ENCODE measurements at regions not wholly inside any gene's neighbourhood (a gene's known extent, or its start where the extent isn't known, plus 50 kb on each side); places are given as distances from the start of the nearest gene placed in this dataset.

DNA sequence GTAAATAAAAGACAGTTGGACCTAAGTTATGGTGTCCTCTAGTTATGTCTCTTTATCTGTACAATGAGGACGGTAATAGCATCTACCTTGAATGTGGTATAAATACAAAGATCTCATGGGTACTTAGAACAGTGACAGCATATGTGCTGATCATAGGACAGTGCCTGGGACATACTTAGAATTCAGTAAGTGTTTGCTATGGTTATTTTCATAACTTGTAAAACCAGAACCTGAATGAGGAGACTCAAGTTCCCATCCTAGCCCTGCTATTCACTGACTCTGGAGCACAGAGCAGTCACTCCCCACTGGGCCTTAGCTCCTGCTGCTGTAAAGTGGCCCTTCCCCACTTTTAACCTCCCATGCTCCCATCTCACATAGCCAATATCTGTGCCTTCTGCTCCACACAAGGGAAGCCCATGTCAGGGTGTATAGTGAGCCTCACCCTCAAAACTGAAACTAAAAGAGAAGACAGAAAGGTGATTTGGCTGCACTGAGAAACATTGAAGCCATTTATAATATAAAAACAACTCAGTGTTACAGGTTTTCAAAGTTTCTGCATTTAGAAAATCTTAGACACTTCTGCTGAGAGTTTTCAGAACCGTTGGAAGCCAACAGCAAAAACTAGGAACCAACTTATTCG is 225.4 kb upstream of the UBE2E2 start:
- no peak for TF ChIP-seq EZH2 (IDR thresholded peaks at IDR 0.05; ENCODE audit: borderline replicate concordance, low read length)
- TF ChIP-seq, protein P1, sequence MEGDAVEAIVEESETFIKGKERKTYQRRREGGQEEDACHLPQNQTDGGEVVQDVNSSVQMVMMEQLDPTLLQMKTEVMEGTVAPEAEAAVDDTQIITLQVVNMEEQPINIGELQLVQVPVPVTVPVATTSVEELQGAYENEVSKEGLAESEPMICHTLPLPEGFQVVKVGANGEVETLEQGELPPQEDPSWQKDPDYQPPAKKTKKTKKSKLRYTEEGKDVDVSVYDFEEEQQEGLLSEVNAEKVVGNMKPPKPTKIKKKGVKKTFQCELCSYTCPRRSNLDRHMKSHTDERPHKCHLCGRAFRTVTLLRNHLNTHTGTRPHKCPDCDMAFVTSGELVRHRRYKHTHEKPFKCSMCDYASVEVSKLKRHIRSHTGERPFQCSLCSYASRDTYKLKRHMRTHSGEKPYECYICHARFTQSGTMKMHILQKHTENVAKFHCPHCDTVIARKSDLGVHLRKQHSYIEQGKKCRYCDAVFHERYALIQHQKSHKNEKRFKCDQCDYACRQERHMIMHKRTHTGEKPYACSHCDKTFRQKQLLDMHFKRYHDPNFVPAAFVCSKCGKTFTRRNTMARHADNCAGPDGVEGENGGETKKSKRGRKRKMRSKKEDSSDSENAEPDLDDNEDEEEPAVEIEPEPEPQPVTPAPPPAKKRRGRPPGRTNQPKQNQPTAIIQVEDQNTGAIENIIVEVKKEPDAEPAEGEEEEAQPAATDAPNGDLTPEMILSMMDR (IDR thresholded peaks at IDR 0.05; ENCODE audit: low read length): no peak
- H2AFZ ChIP-seq (ENCODE audit: low read length): no peak overlapping the region
- no peak overlapping the region for H3K27ac ChIP-seq (ENCODE audit: low read depth, low read length, poor library complexity, severe bottlenecking)
- H3K9ac ChIP-seq (ENCODE audit: low read length): no peak overlapping the region
- no peaks in the 10 kb centered on the region for H4K20me1 ChIP-seq (ENCODE audit: insufficient read depth, low read length)
- H3K79me2 ChIP-seq (ENCODE audit: insufficient read depth, low read length): no peaks in the 10 kb centered on the region
- H3F3A ChIP-seq (ENCODE audit: insufficient read depth, low read length): no peaks in the 10 kb centered on the region
- H3K9me2 ChIP-seq (ENCODE audit: low read depth, low read length): no peaks in the 10 kb centered on the region
- H3K27me3 ChIP-seq (ENCODE audit: insufficient read depth, low read length): no peaks in the 10 kb centered on the region
- no peak overlapping the region for H3K4me3 ChIP-seq (ENCODE audit: low read depth, low read length, poor library complexity, severe bottlenecking)
- no peaks in the 10 kb centered on the region for H3K36me3 ChIP-seq (ENCODE audit: insufficient read depth, low read length)
- no peaks in the 10 kb centered on the region for H3K9me3 ChIP-seq (ENCODE audit: low read length)
- no peak overlapping the region for H3K4me2 ChIP-seq (ENCODE audit: low read length)
- no peaks in the 10 kb centered on the region for H3K4me1 ChIP-seq (ENCODE audit: insufficient read depth, low read length, severe bottlenecking)

DNA sequence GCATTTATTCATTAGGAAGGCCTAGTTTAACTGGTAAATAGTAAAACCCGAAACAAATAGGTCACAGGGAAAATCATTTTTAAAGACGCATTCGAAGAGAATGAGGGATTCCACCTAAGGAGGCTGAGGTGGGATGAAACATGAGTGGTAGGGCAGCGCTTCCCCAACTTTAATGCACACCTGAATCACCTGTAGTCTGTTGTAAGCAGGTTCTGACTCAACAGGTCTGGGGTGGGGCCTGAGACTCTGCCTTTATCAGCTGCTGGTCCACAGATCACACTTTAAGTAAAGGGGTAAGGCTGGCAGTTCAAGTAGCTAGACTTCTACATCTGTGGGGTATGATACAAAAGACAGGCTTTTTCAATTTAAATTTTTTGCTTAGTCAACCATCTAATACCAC is 223.5 kb upstream of the UBE2E2 start:
- no peaks in the 10 kb centered on the region for H3K9me2 ChIP-seq (ENCODE audit: low read depth, low read length)
- no peaks in the 10 kb centered on the region for H4K20me1 ChIP-seq (ENCODE audit: insufficient read depth, low read length)
- no peaks in the 10 kb centered on the region for H3K9me3 ChIP-seq (ENCODE audit: low read length)
- H3K27me3 ChIP-seq (ENCODE audit: insufficient read depth, low read length): no peaks in the 10 kb centered on the region
- H3K79me2 ChIP-seq (ENCODE audit: insufficient read depth, low read length): no peaks in the 10 kb centered on the region
- H3K36me3 ChIP-seq (ENCODE audit: insufficient read depth, low read length): no peaks in the 10 kb centered on the region
- no peak for TF ChIP-seq EZH2 (IDR thresholded peaks at IDR 0.05; ENCODE audit: borderline replicate concordance, low read length)
- TF ChIP-seq, protein P1 (IDR thresholded peaks at IDR 0.05; ENCODE audit: low read length): no peak
- H3K4me2 ChIP-seq (ENCODE audit: low read length): no peak overlapping the region
- H3K4me1 ChIP-seq (ENCODE audit: insufficient read depth, low read length, severe bottlenecking): no peaks in the 10 kb centered on the region
- no peak overlapping the region for H3K27ac ChIP-seq (ENCODE audit: low read depth, low read length, poor library complexity, severe bottlenecking)
- no peak overlapping the region for H3K4me3 ChIP-seq (ENCODE audit: low read depth, low read length, poor library complexity, severe bottlenecking)
- no peaks in the 10 kb centered on the region for H3F3A ChIP-seq (ENCODE audit: insufficient read depth, low read length)
- H2AFZ ChIP-seq (ENCODE audit: low read length): no peak overlapping the region
- no peak overlapping the region for H3K9ac ChIP-seq (ENCODE audit: low read length)

DNA sequence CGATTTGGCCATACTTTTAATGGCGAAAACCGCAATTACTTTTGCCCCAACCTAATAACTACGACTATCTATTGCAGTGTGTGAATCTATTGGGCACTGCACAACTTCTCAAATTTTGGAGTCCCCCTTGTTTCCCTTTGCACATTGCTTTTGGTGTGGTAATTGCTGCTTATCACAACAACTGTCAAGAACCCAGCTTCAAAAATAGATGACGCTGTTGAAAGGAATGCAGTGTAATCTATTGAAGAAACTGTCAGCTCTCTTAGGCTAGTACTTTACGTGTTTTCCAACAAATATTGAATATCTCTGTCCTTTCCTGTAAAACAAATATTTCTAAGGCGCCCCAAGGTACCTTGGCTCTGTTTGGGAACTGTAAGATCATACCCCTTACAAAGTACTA is 222.8 kb upstream of the UBE2E2 start:
- Histone ChIP-seq H3K79me2 (ENCODE audit: insufficient read depth, low read length) (no peaks in the 10 kb centered on the region), H3K4me3 (ENCODE audit: low read depth, low read length, poor library complexity, severe bottlenecking) (no peak overlapping the region), H3K27me3 (ENCODE audit: insufficient read depth, low read length) (no peaks in the 10 kb centered on the region), H3K4me2 (ENCODE audit: low read length) (no peak overlapping the region), H4K20me1 (ENCODE audit: insufficient read depth, low read length) (no peaks in the 10 kb centered on the region), H3K9me3 (ENCODE audit: low read length) (no peaks in the 10 kb centered on the region), H3K9me2 (ENCODE audit: low read depth, low read length) (no peaks in the 10 kb centered on the region), H3F3A (ENCODE audit: insufficient read depth, low read length) (no peaks in the 10 kb centered on the region), H3K36me3 (ENCODE audit: insufficient read depth, low read length) (no peaks in the 10 kb centered on the region), H3K4me1 (ENCODE audit: insufficient read depth, low read length, severe bottlenecking) (no peaks in the 10 kb centered on the region), H2AFZ (ENCODE audit: low read length) (no peak overlapping the region), H3K27ac (ENCODE audit: low read depth, low read length, poor library complexity, severe bottlenecking) (no peak overlapping the region), H3K9ac (ENCODE audit: low read length) (no peak overlapping the region)
- TF ChIP-seq, protein P1 (IDR thresholded peaks at IDR 0.05; ENCODE audit: low read length): no peak
- no peak for TF ChIP-seq EZH2 (IDR thresholded peaks at IDR 0.05; ENCODE audit: borderline replicate concordance, low read length)
